Loucy (cell line): ENCODE measurements at regions not wholly inside any gene's neighbourhood (a gene's known extent, or its start where the extent isn't known, plus 50 kb on each side); places are given as distances from the start of the nearest gene placed in this dataset.

ENCODE experiments used
- H2AFZ ChIP-seq: fragments of 200-600 bp; sonication (generic); 2 replicates; pipeline ENCODE4 v1.6.0; 2016; ENCODE audit warnings: antibody characterized with exemption, mild to moderate bottlenecking, low read length, moderate library complexity
- H3F3A ChIP-seq: fragments of 200-600 bp; 2 replicates; pipeline ENCODE4 v1.6.0; 2016; ENCODE audit warnings: antibody characterized with exemption, low read depth, mild to moderate bottlenecking
- H3K27me3 ChIP-seq: fragments of 200-600 bp; sonication (generic); 2 replicates; pipeline ENCODE4 v1.6.1; 2014; ENCODE audit warnings: low read length, mild to moderate bottlenecking; ENCODE audit not compliant: insufficient read depth, poor library complexity, severe bottlenecking
- H3K36me3 ChIP-seq: fragments of 200-600 bp; sonication (generic); 2 replicates; pipeline ENCODE4 v1.6.1; 2016; ENCODE audit warnings: low read length; ENCODE audit not compliant: insufficient read depth
- H3K4me1 ChIP-seq: fragments of 200-600 bp; sonication (generic); 2 replicates; pipeline ENCODE4 v1.5.1; 2014; ENCODE audit warnings: low read length, mild to moderate bottlenecking; ENCODE audit not compliant: insufficient read depth, poor library complexity, severe bottlenecking
- H3K4me2 ChIP-seq: fragments of 200-600 bp; sonication (generic); 2 replicates; pipeline ENCODE4 v1.6.0; 2014; ENCODE audit warnings: antibody characterized with exemption, low read length, low read depth, mild to moderate bottlenecking; ENCODE audit not compliant: poor library complexity, severe bottlenecking
- H3K4me3 ChIP-seq: fragments of 200-600 bp; sonication (generic); 2 replicates; pipeline ENCODE4 v1.5.1; 2014; ENCODE audit warnings: low read length, mild to moderate bottlenecking, mixed read lengths; ENCODE audit not compliant: poor library complexity, severe bottlenecking
- H3K79me2 ChIP-seq: fragments of 200-600 bp; sonication (generic); 2 replicates; pipeline ENCODE4 v1.6.1; 2014; ENCODE audit warnings: low read length; ENCODE audit not compliant: insufficient read depth
- H3K9ac ChIP-seq: fragments of 200-600 bp; sonication (generic); 2 replicates; pipeline ENCODE4 v1.6.0; 2014; ENCODE audit warnings: mild to moderate bottlenecking, low read depth, low read length, moderate library complexity; ENCODE audit not compliant: poor library complexity, severe bottlenecking
- H3K9me2 ChIP-seq: fragments of 200-600 bp; sonication (generic); replicated peaks from 2 replicates; pipeline ENCODE4 v1.6.1; 2016; ENCODE audit warnings: low read depth, low read length, mixed read lengths
- H3K9me3 ChIP-seq: fragments of 200-600 bp; sonication (generic); 2 replicates; pipeline ENCODE4 v1.6.1; 2014; ENCODE audit warnings: mild to moderate bottlenecking, antibody characterized with exemption, low read length, low read depth; ENCODE audit not compliant: insufficient read depth
- H4K20me1 ChIP-seq: fragments of 200-600 bp; sonication (generic); 2 replicates; pipeline ENCODE4 v1.6.0; 2014; ENCODE audit warnings: antibody characterized with exemption, low read length, mild to moderate bottlenecking; ENCODE audit not compliant: insufficient read depth, poor library complexity, severe bottlenecking
- EZH2phosphoT487 ChIP-seq: fragments of 200-600 bp; IDR thresholded peaks from 2 replicates; pipeline ENCODE4 v1.6.1; 2018; ENCODE audit warnings: antibody characterized with exemption, mild to moderate bottlenecking, moderate library complexity, borderline replicate concordance
- TF ChIP-seq, protein P1 (sequence below): fragments of 200-600 bp; sonication (generic); conservative IDR thresholded peaks from 2 replicates; pipeline ENCODE4 v1.5.1; 2014; ENCODE audit warnings: mild to moderate bottlenecking, antibody characterized with exemption, low read length

GRCh38 chr11:92626624-92627023, 342.8 kb upstream of the MTNR1B start:
- H3F3A ChIP-seq: no peaks in the 10 kb centered on the region

DNA sequence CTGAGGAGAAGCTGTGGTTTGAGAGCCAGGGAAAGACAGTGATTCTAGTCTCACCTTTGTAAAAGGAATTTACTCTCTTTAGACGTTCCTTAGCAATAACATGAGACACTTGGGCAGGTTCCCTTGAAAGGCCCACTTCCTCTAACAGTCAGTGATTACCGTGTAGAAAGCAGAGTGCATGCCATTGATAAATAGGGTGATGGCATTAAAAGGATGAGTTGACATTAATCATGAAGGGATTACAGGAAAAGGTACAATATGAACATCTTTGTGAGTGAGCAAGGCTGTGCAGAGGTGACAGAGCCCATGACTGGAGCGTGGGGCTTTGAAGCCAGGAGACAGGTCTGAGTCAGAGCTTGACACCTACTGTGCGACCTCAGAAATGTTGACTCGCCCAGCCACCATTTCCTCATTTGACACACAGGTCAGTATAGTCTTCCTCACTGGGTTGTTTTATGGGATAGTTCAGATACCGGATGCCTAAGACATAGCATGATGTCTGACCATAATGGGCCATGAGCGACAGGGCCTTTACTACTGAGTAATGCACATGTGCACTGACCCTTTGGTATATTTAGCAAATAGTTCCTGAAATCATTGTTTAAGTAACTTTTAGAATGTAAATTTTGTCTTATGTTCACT, 341.7 kb upstream of the MTNR1B start:
- H3F3A ChIP-seq: no peaks in the 10 kb centered on the region
- no peak overlapping the region for H3K4me2 ChIP-seq
- H3K27me3 ChIP-seq: no peaks in the 10 kb centered on the region
- no peak overlapping the region for H3K9ac ChIP-seq
- H3K9me3 ChIP-seq: no peaks in the 10 kb centered on the region
- no peak overlapping the region for H3K4me3 ChIP-seq
- H3K79me2 ChIP-seq: no peaks in the 10 kb centered on the region
- TF ChIP-seq EZH2phosphoT487: no peak
- TF ChIP-seq, protein P1, sequence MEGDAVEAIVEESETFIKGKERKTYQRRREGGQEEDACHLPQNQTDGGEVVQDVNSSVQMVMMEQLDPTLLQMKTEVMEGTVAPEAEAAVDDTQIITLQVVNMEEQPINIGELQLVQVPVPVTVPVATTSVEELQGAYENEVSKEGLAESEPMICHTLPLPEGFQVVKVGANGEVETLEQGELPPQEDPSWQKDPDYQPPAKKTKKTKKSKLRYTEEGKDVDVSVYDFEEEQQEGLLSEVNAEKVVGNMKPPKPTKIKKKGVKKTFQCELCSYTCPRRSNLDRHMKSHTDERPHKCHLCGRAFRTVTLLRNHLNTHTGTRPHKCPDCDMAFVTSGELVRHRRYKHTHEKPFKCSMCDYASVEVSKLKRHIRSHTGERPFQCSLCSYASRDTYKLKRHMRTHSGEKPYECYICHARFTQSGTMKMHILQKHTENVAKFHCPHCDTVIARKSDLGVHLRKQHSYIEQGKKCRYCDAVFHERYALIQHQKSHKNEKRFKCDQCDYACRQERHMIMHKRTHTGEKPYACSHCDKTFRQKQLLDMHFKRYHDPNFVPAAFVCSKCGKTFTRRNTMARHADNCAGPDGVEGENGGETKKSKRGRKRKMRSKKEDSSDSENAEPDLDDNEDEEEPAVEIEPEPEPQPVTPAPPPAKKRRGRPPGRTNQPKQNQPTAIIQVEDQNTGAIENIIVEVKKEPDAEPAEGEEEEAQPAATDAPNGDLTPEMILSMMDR: no peak
- no peak overlapping the region for H2AFZ ChIP-seq
- H3K9me2 ChIP-seq: no peaks in the 10 kb centered on the region
- H4K20me1 ChIP-seq: no peaks in the 10 kb centered on the region
- H3K4me1 ChIP-seq: no peaks in the 10 kb centered on the region
- no peaks in the 10 kb centered on the region for H3K36me3 ChIP-seq

More at GRCh38 chr11:92626624-92627023, 342.8 kb upstream of the MTNR1B start:
- Histone ChIP-seq H2AFZ (no peak overlapping the region), H3K27me3 (no peaks in the 10 kb centered on the region), H3K9me2 (no peaks in the 10 kb centered on the region), H3K9ac (no peak overlapping the region), H3K4me1 (no peaks in the 10 kb centered on the region), H3K4me2 (no peak overlapping the region), H3K9me3 (no peaks in the 10 kb centered on the region), H3K36me3 (no peaks in the 10 kb centered on the region), H3K79me2 (no peaks in the 10 kb centered on the region), H4K20me1 (no peaks in the 10 kb centered on the region), H3K4me3 (no peak overlapping the region)
- no peak for TF ChIP-seq EZH2phosphoT487
- TF ChIP-seq, protein P1: no peak

- Histone ChIP-seq H3K79me2 (no peaks in the 10 kb centered on the region), H2AFZ (no peak overlapping the region), H3K36me3 (no peaks in the 10 kb centered on the region), H3K9ac (no peak overlapping the region), H3K4me3 (no peak overlapping the region), H3K4me2 (no peak overlapping the region), H3K9me3 (no peaks in the 10 kb centered on the region), H3K9me2 (no peaks in the 10 kb centered on the region), H3F3A (no peaks in the 10 kb centered on the region), H3K27me3 (no peaks in the 10 kb centered on the region), H4K20me1 (no peaks in the 10 kb centered on the region), H3K4me1 (no peaks in the 10 kb centered on the region)
- TF ChIP-seq, protein P1: no peak
- TF ChIP-seq EZH2phosphoT487: no peak
These were observed 340.8 kb upstream of the MTNR1B start for GRCh38 chr11:92628401-92629292.
